HEK293 (cell line): ENCODE measurements at regions not wholly inside any gene's neighbourhood (a gene's known extent, or its start where the extent isn't known, plus 50 kb on each side); places are given as distances from the start of the nearest gene placed in this dataset.

Source experiments
- CTCF ChIA-PET: fragments of 350-600 bp; formaldehyde crosslinking; extraction: SDS; loops from one replicate; lab custom pipeline; 2021; ENCODE audit warnings: antibody characterized with exemption; lab: Yijun Ruan, JAX
- POLR2A ChIA-PET: fragments of 300-600 bp; formaldehyde crosslinking; extraction: SDS; loops from one replicate; lab custom pipeline; 2020; ENCODE audit warnings: antibody characterized with exemption, inconsistent platforms; lab: Yijun Ruan, JAX
- H3K27ac ChIP-seq: fragments of 200-500 bp; sonication (Bioruptor generic); 2 replicates; pipeline ENCODE4 v1.5.1; 2014; ENCODE audit warnings: low read depth, low read length, control low read depth, inconsistent platforms; ENCODE audit errors: extremely low read depth
- H3K36me3 ChIP-seq, 2 experiments: fragments of 200-500 bp in 1 of 2; sonication (Bioruptor generic) in 1 of 2; 1 replicate in 1 of 2; 2 replicates in 1 of 2; pipeline ENCODE4 v1.5.1; 2014 to 2017; ENCODE audit warnings: inconsistent platforms in 2 of 2, low read length in 2 of 2; ENCODE audit not compliant: control insufficient read depth in 2 of 2, insufficient read depth in 1 of 2
- H3K4me1 ChIP-seq: fragments of 200-500 bp; sonication (Bioruptor generic); 2 replicates; pipeline ENCODE4 v1.5.1; 2014; ENCODE audit warnings: mild to moderate bottlenecking, low read length, inconsistent platforms; ENCODE audit not compliant: control insufficient read depth, insufficient read depth
- H3K4me3 ChIP-seq: 2 replicates; pipeline ENCODE4 v1.5.1; 2011; ENCODE audit warnings: low read depth, mild to moderate bottlenecking, control low read depth, low read length, moderate library complexity
- H3K9me3 ChIP-seq: fragments of 200-500 bp; sonication (Bioruptor generic); 2 replicates; pipeline ENCODE4 v1.5.1; 2014; ENCODE audit warnings: low read depth, low read length, inconsistent platforms; ENCODE audit not compliant: control insufficient read depth, insufficient read depth
- FEZF1 ChIP-seq: fragments of 450-650 bp; formaldehyde crosslinking; IDR thresholded peaks from 2 replicates; pipeline ENCODE4 v1.5.1; 2016; ENCODE audit warnings: missing biosample characterization, missing genetic modification characterization
- KLF1 ChIP-seq: fragments of 450-650 bp; formaldehyde crosslinking; IDR thresholded peaks from 2 replicates; pipeline ENCODE4 v1.5.1; 2016; ENCODE audit warnings: missing biosample characterization, missing genetic modification characterization
- OVOL3 ChIP-seq: fragments of 450-650 bp; formaldehyde crosslinking; IDR thresholded peaks from 2 replicates; pipeline ENCODE4 v1.5.1; 2016; ENCODE audit warnings: missing biosample characterization, missing genetic modification characterization
- SP7 ChIP-seq: fragments of 450-650 bp; formaldehyde crosslinking; IDR thresholded peaks from 2 replicates; pipeline ENCODE4 v1.5.1; 2016; ENCODE audit warnings: missing biosample characterization, missing genetic modification characterization
- WT1 ChIP-seq: fragments of 450-650 bp; formaldehyde crosslinking; IDR thresholded peaks from 2 replicates; pipeline ENCODE4 v1.5.1; 2016; ENCODE audit warnings: missing biosample characterization, missing genetic modification characterization
- YY1 ChIP-seq: fragments of 450-650 bp; formaldehyde crosslinking; IDR thresholded peaks from 2 replicates; pipeline ENCODE4 v1.5.1; 2018; ENCODE audit warnings: missing biosample characterization, missing genetic modification characterization
- ZFHX2 ChIP-seq: fragments of 450-650 bp; formaldehyde crosslinking; conservative IDR thresholded peaks from 2 replicates; pipeline ENCODE4 v1.5.1; 2016; ENCODE audit warnings: missing biosample characterization, missing genetic modification characterization
- ZNF146 ChIP-seq: fragments of 450-650 bp; formaldehyde crosslinking; IDR thresholded peaks from 2 replicates; pipeline ENCODE4 v1.5.1; 2016; ENCODE audit warnings: missing biosample characterization, missing genetic modification characterization
- ZNF16 ChIP-seq: fragments of 450-650 bp; formaldehyde crosslinking; IDR thresholded peaks from 2 replicates; pipeline ENCODE4 v1.5.1; 2016; ENCODE audit warnings: low read depth, missing biosample characterization, missing genetic modification characterization
- ZNF174 ChIP-seq: fragments of 450-650 bp; formaldehyde crosslinking; IDR thresholded peaks from 2 replicates; pipeline ENCODE4 v1.5.0; 2017; ENCODE audit warnings: missing biosample characterization, mild to moderate bottlenecking, missing genetic modification characterization
- ZNF239 ChIP-seq: fragments of 450-650 bp; formaldehyde crosslinking; IDR thresholded peaks from 2 replicates; pipeline ENCODE4 v1.5.1; 2016; ENCODE audit warnings: missing biosample characterization, missing genetic modification characterization
- ZNF24 ChIP-seq: fragments of 450-650 bp; formaldehyde crosslinking; IDR thresholded peaks from 2 replicates; pipeline ENCODE4 v1.5.1; 2016; ENCODE audit warnings: missing biosample characterization, missing genetic modification characterization
- ZNF433 ChIP-seq: fragments of 450-650 bp; formaldehyde crosslinking; IDR thresholded peaks from 2 replicates; pipeline ENCODE4 v1.5.1; 2016; ENCODE audit warnings: missing biosample characterization, missing genetic modification characterization, low read depth
- ZNF561 ChIP-seq: fragments of 450-650 bp; IDR thresholded peaks from 2 replicates; pipeline ENCODE4 v1.5.1; 2018; ENCODE audit warnings: missing biosample characterization, missing genetic modification characterization, borderline replicate concordance
- ZNF610 ChIP-seq: fragments of 450-650 bp; formaldehyde crosslinking; IDR thresholded peaks from 2 replicates; pipeline ENCODE4 v1.5.1; 2016; ENCODE audit warnings: missing biosample characterization, missing genetic modification characterization, borderline replicate concordance
- ZNF660 ChIP-seq: fragments of 450-650 bp; IDR thresholded peaks from 2 replicates; pipeline ENCODE4 v1.5.1; 2018; ENCODE audit warnings: missing biosample characterization, mild to moderate bottlenecking, missing genetic modification characterization
- ZNF677 ChIP-seq: fragments of 450-650 bp; IDR thresholded peaks from 2 replicates; pipeline ENCODE4 v1.5.0; 2018; ENCODE audit warnings: missing biosample characterization, mild to moderate bottlenecking, missing genetic modification characterization, moderate library complexity
- ZNF707 ChIP-seq: fragments of 450-650 bp; formaldehyde crosslinking; IDR thresholded peaks from 2 replicates; pipeline ENCODE4 v1.5.1; 2016; ENCODE audit warnings: missing biosample characterization, missing genetic modification characterization
- ZNF776 ChIP-seq: fragments of 450-650 bp; formaldehyde crosslinking; IDR thresholded peaks from 2 replicates; pipeline ENCODE4 v1.5.0; 2017; ENCODE audit warnings: missing biosample characterization, missing genetic modification characterization, borderline replicate concordance
- ZNF777 ChIP-seq: fragments of 450-650 bp; formaldehyde crosslinking; IDR thresholded peaks from 2 replicates; pipeline ENCODE4 v1.5.1; 2017; ENCODE audit warnings: missing biosample characterization, missing genetic modification characterization, borderline replicate concordance
- ZNF785 ChIP-seq: fragments of 450-650 bp; formaldehyde crosslinking; IDR thresholded peaks from 2 replicates; pipeline ENCODE4 v1.5.1; 2016; ENCODE audit warnings: missing biosample characterization, missing genetic modification characterization
- ZNF830 ChIP-seq: fragments of 450-650 bp; IDR thresholded peaks from 2 replicates; pipeline ENCODE4 v1.5.0; 2018; ENCODE audit warnings: missing biosample characterization, missing genetic modification characterization, low read depth, mild to moderate bottlenecking, moderate library complexity
- TF ChIP-seq, protein P1 (sequence below): fragments of 450-650 bp; formaldehyde crosslinking; IDR thresholded peaks from 2 replicates; pipeline ENCODE4 v1.5.1; 2016; ENCODE audit warnings: missing biosample characterization, missing genetic modification characterization
- TF ChIP-seq, protein P2 (sequence below): fragments of 450-650 bp; formaldehyde crosslinking; IDR thresholded peaks from 2 replicates; pipeline ENCODE4 v1.5.1; 2016; ENCODE audit warnings: missing biosample characterization, missing genetic modification characterization
- TF ChIP-seq, protein P3 (sequence below): fragments of 450-650 bp; formaldehyde crosslinking; IDR thresholded peaks from 2 replicates; pipeline ENCODE4; 2016; ENCODE audit warnings: missing biosample characterization, missing genetic modification characterization
- TF ChIP-seq, protein P4 (sequence below): fragments of 450-650 bp; formaldehyde crosslinking; IDR thresholded peaks from 2 replicates; pipeline ENCODE4 v1.5.1; 2016; ENCODE audit warnings: missing biosample characterization, missing genetic modification characterization

DNA sequence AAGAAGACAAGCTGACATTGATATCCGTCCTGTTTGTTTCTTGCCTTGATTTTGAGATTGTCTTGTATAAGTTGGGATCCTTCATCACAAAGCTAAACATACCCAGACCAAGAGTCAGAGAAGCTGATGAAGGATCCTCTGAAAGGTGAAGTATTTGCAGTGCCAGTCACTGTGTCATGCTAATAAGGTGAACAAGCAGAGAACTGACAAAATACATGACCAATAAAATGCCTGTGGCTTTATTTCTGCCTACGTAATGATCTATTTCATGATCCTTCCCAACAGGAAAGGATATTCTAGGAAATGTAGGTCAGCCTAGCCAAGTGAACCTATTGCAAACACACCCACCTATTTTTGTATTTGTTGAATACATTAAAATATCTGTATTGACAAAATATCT lies 351.3 kb upstream of the CDH9 start:
- ChIA-PET POLR2A (no interaction called here), CTCF (no interaction called here)
- TF ChIP-seq ZNF660 (tag by site-specific recombination) (no peak), ZNF677 (tag by site-specific recombination) (peak; percentile 62; the same call in 1 of the 2 replicates)
- Histone ChIP-seq H3K36me3 (no peaks in the 10 kb centered on the region), H3K27ac (no peak overlapping the region), H3K4me3 (no peak overlapping the region), H3K9me3 (no peaks in the 10 kb centered on the region), H3K4me1 (no peaks in the 10 kb centered on the region)

GRCh38 chr5:27388755-27389154 lies 350.4 kb upstream of the CDH9 start:
- POLR2A ChIA-PET, result no interaction called here
- TF ChIP-seq FEZF1 (no peak), YY1 (tag by site-specific recombination) (no peak), WT1 (no peak), ZNF433 (tag by site-specific recombination) (no peak), ZNF776 (no peak), ZNF16 (tag by site-specific recombination) (no peak), ZNF174 (no peak)
- TF ChIP-seq, protein P1, sequence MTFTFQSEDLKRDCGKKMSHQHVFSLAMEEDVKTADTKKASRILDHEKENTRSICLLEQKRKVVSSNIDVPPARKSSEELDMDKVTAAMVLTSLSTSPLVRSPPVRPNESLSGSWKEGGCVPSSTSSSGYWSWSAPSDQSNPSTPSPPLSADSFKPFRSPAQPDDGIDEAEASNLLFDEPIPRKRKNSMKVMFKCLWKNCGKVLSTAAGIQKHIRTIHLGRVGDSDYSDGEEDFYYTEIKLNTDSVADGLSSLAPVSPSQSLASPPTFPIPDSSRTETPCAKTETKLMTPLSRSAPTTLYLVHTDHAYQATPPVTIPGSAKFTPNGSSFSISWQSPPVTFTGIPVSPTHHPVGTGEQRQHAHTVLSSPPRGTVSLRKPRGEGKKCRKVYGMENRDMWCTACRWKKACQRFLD (tag by site-specific recombination), result no peak
- TF ChIP-seq, all 188 proteins: peak for 0

DNA sequence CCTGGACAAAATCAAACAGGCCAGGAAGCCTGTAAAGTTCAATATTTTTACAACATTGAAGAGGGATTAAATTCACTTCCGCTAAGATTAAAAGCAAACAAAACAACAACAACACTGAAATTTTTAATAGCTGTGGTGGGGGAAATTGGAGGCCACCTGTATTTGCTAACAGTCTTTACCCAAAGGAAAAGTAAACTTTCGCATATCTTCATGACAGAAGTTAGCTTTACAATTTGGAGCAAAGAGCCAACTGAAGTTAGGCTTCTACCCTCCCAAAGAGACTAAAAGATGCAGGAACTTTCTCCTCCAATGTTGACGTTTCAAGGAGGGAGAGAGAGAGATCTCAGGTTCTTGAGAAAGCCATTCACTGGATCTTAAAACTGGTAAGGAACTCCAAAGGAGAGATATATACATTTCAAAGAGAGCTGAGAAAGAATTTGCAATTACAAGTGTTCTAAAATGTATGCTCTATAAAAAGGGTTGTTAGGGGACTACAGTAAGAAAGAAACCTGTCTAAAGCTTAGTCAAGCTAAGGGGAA lies 349.2 kb upstream of the CDH9 start:
- H3K27ac ChIP-seq, result no peak overlapping the region
- ChIA-PET POLR2A (no interaction called here), CTCF (interaction anchor here (0.8 kb wide), 1 partner anchor 223 kb away, joined by 3 read pairs; no protein-coding TSS in a partner anchor)
- no peak overlapping the region for H3K4me3 ChIP-seq
- no peaks in the 10 kb centered on the region for H3K4me1 ChIP-seq
- no peaks in the 10 kb centered on the region for H3K36me3 ChIP-seq
- H3K9me3 ChIP-seq, result no peaks in the 10 kb centered on the region
- TF ChIP-seq ZNF239 (no peak), OVOL3 (tag by site-specific recombination) (no peak), ZNF24 (tag by site-specific recombination) (no peak), ZNF785 (tag by site-specific recombination) (no peak), ZNF830 (tag by site-specific recombination) (no peak), FEZF1 (no peak), ZNF610 (tag by site-specific recombination) (no peak), WT1 (no peak)
- TF ChIP-seq, protein P2, sequence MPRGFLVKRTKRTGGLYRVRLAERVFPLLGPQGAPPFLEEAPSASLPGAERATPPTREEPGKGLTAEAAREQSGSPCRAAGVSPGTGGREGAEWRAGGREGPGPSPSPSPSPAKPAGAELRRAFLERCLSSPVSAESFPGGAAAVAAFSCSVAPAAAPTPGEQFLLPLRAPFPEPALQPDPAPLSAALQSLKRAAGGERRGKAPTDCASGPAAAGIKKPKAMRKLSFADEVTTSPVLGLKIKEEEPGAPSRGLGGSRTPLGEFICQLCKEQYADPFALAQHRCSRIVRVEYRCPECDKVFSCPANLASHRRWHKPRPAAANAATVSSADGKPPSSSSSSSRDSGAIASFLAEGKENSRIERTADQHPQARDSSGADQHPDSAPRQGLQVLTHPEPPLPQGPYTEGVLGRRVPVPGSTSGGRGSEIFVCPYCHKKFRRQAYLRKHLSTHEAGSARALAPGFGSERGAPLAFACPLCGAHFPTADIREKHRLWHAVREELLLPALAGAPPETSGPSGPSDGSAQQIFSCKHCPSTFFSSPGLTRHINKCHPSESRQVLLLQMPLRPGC, result no peak

More at GRCh38 chr5:27388755-27389154, 350.4 kb upstream of the CDH9 start:
- Histone ChIP-seq H3K36me3 (no peaks in the 10 kb centered on the region), H3K27ac (no peak overlapping the region), H3K4me1 (no peaks in the 10 kb centered on the region), H3K4me3 (no peak overlapping the region), H3K9me3 (no peaks in the 10 kb centered on the region)
- CTCF ChIA-PET, result interaction anchor here (0.6 kb wide), 1 partner anchor 601 kb away, joined by 3 read pairs; no protein-coding TSS in a partner anchor

DNA sequence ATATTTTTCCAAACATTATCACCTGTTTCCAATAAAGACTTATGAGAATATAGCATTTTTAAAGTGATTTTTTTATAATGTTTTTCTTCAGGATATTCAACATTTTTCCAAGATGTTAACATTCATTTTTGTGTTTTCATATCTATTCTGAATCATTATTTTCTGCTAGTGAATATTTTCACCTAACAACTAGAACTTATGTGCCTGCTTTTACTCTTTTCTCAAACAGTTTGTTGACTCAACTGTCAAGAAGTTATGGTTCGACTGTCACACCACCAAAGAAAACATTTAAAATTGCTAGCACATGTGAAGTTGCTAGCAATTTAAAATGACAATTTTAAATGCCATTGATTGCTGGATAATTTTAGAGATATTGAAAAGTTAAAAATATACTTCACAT lies 343.3 kb upstream of the CDH9 start:
- Histone ChIP-seq H3K27ac (no peak overlapping the region), H3K4me3 (no peak overlapping the region), H3K36me3 (no peaks in the 10 kb centered on the region), H3K9me3 (no peaks in the 10 kb centered on the region), H3K4me1 (no peaks in the 10 kb centered on the region)
- CTCF ChIA-PET, result interaction anchor here (0.6 kb wide), 1 partner anchor 31 kb away, joined by 3 read pairs; no protein-coding TSS in a partner anchor
- POLR2A ChIA-PET, result no interaction called here
- TF ChIP-seq, protein P3, sequence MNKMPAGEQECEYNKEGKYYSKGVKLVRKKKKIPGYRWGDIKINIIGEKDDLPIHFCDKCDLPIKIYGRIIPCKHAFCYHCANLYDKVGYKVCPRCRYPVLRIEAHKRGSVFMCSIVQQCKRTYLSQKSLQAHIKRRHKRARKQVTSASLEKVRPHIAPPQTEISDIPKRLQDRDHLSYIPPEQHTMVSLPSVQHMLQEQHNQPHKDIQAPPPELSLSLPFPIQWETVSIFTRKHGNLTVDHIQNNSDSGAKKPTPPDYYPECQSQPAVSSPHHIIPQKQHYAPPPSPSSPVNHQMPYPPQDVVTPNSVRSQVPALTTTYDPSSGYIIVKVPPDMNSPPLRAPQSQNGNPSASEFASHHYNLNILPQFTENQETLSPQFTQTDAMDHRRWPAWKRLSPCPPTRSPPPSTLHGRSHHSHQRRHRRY (tag by site-specific recombination), result no peak
- TF ChIP-seq KLF1 (tag by site-specific recombination) (no peak), ZNF146 (tag by site-specific recombination) (no peak), ZNF707 (tag by site-specific recombination) (no peak), ZNF777 (tag by site-specific recombination) (no peak), SP7 (tag by site-specific recombination) (no peak), ZFHX2 (no peak), ZNF561 (tag by site-specific recombination) (no peak)
- TF ChIP-seq, protein P4, sequence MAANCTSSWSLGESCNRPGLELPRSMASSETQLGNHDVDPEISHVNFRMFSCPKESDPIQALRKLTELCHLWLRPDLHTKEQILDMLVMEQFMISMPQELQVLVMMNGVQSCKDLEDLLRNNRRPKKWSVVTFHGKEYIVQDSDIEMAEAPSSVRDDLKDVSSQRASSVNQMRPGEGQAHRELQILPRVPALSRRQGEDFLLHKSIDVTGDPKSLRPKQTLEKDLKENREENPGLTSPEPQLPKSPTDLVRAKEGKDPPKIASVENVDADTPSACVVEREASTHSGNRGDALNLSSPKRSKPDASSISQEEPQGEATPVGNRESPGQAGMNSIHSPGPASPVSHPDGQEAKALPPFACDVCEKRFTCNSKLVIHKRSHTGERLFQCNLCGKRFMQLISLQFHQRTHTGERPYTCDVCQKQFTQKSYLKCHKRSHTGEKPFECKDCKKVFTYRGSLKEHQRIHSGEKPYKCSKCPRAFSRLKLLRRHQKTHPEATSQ, result no peak
